Hematopoietic multipotent progenitor cell treated with erythropoietin and hydrocortisone succinate and interleukin-3 and kit ligand, for 17 days (in vitro differentiated cells): ENCODE measurements at regions not wholly inside any gene's neighbourhood (a gene's known extent, or its start where the extent isn't known, plus 50 kb on each side); places are given as distances from the start of the nearest gene placed in this dataset.

Experiments
- DNase-seq: peaks from one replicate; pipeline ENCODE4 v3.0.0-alpha.2; 2015; ENCODE audit warnings: low spot score

- no peak for DNase-seq
Measured at GRCh38 chr2:12498704-12499103, 218.0 kb upstream of the TRIB2 start.

- no peak for DNase-seq
Measured at GRCh38 chr2:12500899-12501298, 215.8 kb upstream of the TRIB2 start.

GRCh38 chr2:12501469-12502158 is 215.1 kb upstream of the TRIB2 start:
- DNase-seq = no peak

GRCh38 chr2:12502759-12503158 is 214.0 kb upstream of the TRIB2 start:
- no peak for DNase-seq

GRCh38 chr2:12504443-12504842 is 212.3 kb upstream of the TRIB2 start:
- DNase-seq = no peak

GRCh38 chr2:12506846-12507245 is 209.9 kb upstream of the TRIB2 start:
- no peak for DNase-seq

- no peak for DNase-seq
Measured at GRCh38 chr2:12507295-12507694, 209.4 kb upstream of the TRIB2 start.

GRCh38 chr2:12510070-12510469 is 206.7 kb upstream of the TRIB2 start:
- no peak for DNase-seq

GRCh38 chr2:12513339-12513738 is 203.4 kb upstream of the TRIB2 start:
- DNase-seq = no peak

GRCh38 chr2:12514168-12514567 is 202.6 kb upstream of the TRIB2 start:
- no peak for DNase-seq

GRCh38 chr2:12514631-12515437 is 201.9 kb upstream of the TRIB2 start:
- DNase-seq = no peak

- DNase-seq = no peak
Measured at GRCh38 chr2:12515871-12516270, 200.9 kb upstream of the TRIB2 start.

GRCh38 chr2:12533337-12534005 is 183.3 kb upstream of the TRIB2 start:
- DNase-seq = no peak

- DNase-seq = no peak
Measured at GRCh38 chr2:12534646-12535263, 182.0 kb upstream of the TRIB2 start.

GRCh38 chr2:12536976-12537375 is 179.8 kb upstream of the TRIB2 start:
- no peak for DNase-seq

- no peak for DNase-seq
Measured at GRCh38 chr2:12538138-12538694, 178.5 kb upstream of the TRIB2 start.

GRCh38 chr2:12539336-12539735 is 177.4 kb upstream of the TRIB2 start:
- no peak for DNase-seq

GRCh38 chr2:12539776-12540562 is 176.8 kb upstream of the TRIB2 start:
- DNase-seq = no peak

GRCh38 chr2:12543076-12543977 is 173.4 kb upstream of the TRIB2 start:
- no peak for DNase-seq

- no peak for DNase-seq
Measured at GRCh38 chr2:12543978-12544558, 172.7 kb upstream of the TRIB2 start.
